ENCODE measurements at regions not wholly inside any gene's neighbourhood (a gene's known extent, or its start where the extent isn't known, plus 50 kb on each side); places are given as distances from the start of the nearest gene placed in this dataset.

DNA sequence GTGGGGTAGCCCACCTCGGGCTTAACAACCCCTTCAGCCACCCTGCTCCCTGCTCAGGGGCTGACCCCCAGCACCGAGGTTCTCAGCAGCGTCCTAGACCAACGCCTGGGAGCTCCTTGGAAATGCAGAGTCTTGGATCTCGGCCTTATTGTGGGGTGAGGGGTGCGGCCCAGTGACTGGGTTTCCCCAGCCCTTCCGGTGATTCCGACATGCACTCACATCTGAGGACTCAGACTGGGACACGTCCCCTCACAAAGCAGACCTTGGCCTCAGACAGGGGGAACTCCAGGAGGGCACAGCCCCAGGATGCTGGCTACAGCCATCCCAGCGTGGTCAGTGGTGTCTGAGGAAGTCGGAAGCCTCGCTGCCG lies 117.7 kb downstream of the RFLNA start:
- no peaks in the 10 kb centered on the region for H3K9me2 ChIP-seq (replicated peaks; ENCODE audit: insufficient read depth, low read length)
- DNase-seq, result no peak
- H3K27ac ChIP-seq (ENCODE audit: low read length), result no peak overlapping the region
- H3K27me3 ChIP-seq (replicated peaks; ENCODE audit: insufficient read depth, low read length), result no peaks in the 10 kb centered on the region
- no peak overlapping the region for H3K4me2 ChIP-seq (ENCODE audit: low read depth, low read length)
- H3K9me3 ChIP-seq (replicated peaks; ENCODE audit: insufficient read depth, low read length), result no peaks in the 10 kb centered on the region
- H3K9ac ChIP-seq (ENCODE audit: low read length), result no peak overlapping the region
- peaks cover 10% of the 10 kb centered on the region; the same call in 1 of the 2 replicates for H3K79me2 ChIP-seq (ENCODE audit: low read length)
- no peaks in the 10 kb centered on the region for H3F3A ChIP-seq (ENCODE audit: insufficient read depth, low read length)
- H2AFZ ChIP-seq (ENCODE audit: low read length), result no peak overlapping the region
- H3K4me3 ChIP-seq (ENCODE audit: low read length), result no peak overlapping the region
- H4K20me1 ChIP-seq (ENCODE audit: insufficient read depth, low read length), result no peaks in the 10 kb centered on the region
- H3K4me1 ChIP-seq (ENCODE audit: low read length), result no peaks in the 10 kb centered on the region
- no peaks in the 10 kb centered on the region for H3K36me3 ChIP-seq (replicated peaks; ENCODE audit: insufficient read depth, low read length)
- no peak for TF ChIP-seq EZH2phosphoT487 (IDR thresholded peaks at IDR 0.05; ENCODE audit: low read length)
- TF ChIP-seq, protein P1, sequence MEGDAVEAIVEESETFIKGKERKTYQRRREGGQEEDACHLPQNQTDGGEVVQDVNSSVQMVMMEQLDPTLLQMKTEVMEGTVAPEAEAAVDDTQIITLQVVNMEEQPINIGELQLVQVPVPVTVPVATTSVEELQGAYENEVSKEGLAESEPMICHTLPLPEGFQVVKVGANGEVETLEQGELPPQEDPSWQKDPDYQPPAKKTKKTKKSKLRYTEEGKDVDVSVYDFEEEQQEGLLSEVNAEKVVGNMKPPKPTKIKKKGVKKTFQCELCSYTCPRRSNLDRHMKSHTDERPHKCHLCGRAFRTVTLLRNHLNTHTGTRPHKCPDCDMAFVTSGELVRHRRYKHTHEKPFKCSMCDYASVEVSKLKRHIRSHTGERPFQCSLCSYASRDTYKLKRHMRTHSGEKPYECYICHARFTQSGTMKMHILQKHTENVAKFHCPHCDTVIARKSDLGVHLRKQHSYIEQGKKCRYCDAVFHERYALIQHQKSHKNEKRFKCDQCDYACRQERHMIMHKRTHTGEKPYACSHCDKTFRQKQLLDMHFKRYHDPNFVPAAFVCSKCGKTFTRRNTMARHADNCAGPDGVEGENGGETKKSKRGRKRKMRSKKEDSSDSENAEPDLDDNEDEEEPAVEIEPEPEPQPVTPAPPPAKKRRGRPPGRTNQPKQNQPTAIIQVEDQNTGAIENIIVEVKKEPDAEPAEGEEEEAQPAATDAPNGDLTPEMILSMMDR (IDR thresholded peaks at IDR 0.05; ENCODE audit: low read length), result no peak
- TF ChIP-seq EZH2 (optimal IDR thresholded peaks at IDR 0.05; ENCODE audit: low read depth, low read length), result no peak

DNA sequence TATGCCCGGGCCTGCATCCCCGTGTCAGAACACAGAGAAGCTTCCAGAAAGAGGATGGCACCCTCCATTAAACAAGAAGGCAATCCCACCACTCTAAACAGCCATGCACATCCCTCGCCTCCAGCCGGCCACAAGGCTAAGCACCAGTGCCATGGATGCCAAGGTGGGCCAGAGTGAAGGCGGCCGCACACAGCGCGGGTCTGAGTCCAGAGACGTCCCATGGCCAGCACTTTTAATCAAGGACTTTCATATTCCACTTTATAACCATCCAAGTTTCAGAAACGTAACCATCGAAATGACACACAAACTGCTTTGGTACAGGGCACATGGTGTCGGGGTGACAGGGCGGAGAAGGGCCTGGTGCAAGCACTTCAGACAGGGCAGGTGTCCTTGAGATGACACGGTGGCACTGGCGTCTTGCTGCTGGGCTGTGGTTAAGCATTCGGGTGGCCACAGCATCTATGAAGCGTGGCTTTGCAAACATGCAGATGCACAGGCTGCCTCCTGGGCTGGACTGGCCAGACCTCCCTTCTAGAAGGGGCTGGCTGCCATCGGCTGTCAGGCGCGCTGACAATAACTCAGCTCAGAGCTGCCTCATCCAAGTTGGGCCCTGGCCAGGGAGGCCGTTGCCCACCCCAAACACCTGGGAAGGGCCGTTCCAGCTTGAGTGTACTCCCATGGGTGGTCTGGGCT lies 117.2 kb downstream of the RFLNA start:
- Histone ChIP-seq H3K36me3 (replicated peaks; ENCODE audit: insufficient read depth, low read length) (no peaks in the 10 kb centered on the region), H4K20me1 (ENCODE audit: insufficient read depth, low read length) (no peaks in the 10 kb centered on the region), H3K9me3 (replicated peaks; ENCODE audit: insufficient read depth, low read length) (no peaks in the 10 kb centered on the region), H3K4me1 (ENCODE audit: low read length) (no peaks in the 10 kb centered on the region), H3K27me3 (replicated peaks; ENCODE audit: insufficient read depth, low read length) (no peaks in the 10 kb centered on the region), H3K9me2 (replicated peaks; ENCODE audit: insufficient read depth, low read length) (no peaks in the 10 kb centered on the region), H2AFZ (ENCODE audit: low read length) (no peak overlapping the region), H3K79me2 (ENCODE audit: low read length) (peaks cover 8% of the 10 kb centered on the region; the same call in 1 of the 2 replicates), H3K9ac (ENCODE audit: low read length) (no peak overlapping the region), H3F3A (ENCODE audit: insufficient read depth, low read length) (no peaks in the 10 kb centered on the region), H3K4me3 (ENCODE audit: low read length) (no peak overlapping the region), H3K4me2 (ENCODE audit: low read depth, low read length) (no peak overlapping the region), H3K27ac (ENCODE audit: low read length) (no peak overlapping the region)
- TF ChIP-seq EZH2phosphoT487 (IDR thresholded peaks at IDR 0.05; ENCODE audit: low read length), result no peak
- TF ChIP-seq, protein P1 (IDR thresholded peaks at IDR 0.05; ENCODE audit: low read length), result no peak
- TF ChIP-seq EZH2 (optimal IDR thresholded peaks at IDR 0.05; ENCODE audit: low read depth, low read length), result no peak
- no peak for DNase-seq

DNA sequence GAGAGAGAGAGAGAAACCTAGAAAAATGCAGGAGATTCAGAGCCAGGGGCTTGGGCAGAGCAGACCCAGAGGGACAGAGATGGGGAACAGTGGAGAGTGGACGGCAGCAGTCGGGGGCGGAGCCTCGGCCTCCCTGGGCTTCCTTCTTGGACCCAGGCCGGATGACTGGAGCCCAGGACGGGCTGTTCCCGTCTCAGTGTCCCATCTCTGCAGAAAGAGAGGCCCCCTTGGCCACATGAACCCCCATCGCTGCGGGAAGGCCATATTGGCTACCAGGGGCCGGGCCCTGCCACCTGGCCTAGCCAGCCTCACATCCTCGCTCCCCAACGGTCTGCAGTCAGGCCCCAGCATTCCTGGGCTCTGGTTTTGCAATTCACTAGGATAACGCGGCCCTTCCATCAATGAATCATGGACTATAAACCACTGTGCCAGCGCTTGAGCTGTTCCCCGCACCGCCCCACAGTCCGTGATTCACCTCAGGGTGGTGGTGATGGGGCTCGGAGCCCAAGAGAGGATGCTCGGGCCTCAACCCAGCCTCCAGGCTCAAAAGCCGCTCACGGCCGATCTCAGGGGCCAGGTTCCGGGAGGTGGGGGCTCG lies 116.5 kb downstream of the RFLNA start:
- Histone ChIP-seq H3K36me3 (replicated peaks; ENCODE audit: insufficient read depth, low read length) (no peaks in the 10 kb centered on the region), H3F3A (ENCODE audit: insufficient read depth, low read length) (no peaks in the 10 kb centered on the region), H3K9ac (ENCODE audit: low read length) (no peak overlapping the region), H3K4me3 (ENCODE audit: low read length) (no peak overlapping the region), H3K27me3 (replicated peaks; ENCODE audit: insufficient read depth, low read length) (no peaks in the 10 kb centered on the region), H3K79me2 (ENCODE audit: low read length) (peaks cover 10% of the 10 kb centered on the region; the same call in 1 of the 2 replicates), H3K9me3 (replicated peaks; ENCODE audit: insufficient read depth, low read length) (no peaks in the 10 kb centered on the region), H3K4me2 (ENCODE audit: low read depth, low read length) (no peak overlapping the region), H3K4me1 (ENCODE audit: low read length) (no peaks in the 10 kb centered on the region), H4K20me1 (ENCODE audit: insufficient read depth, low read length) (no peaks in the 10 kb centered on the region), H2AFZ (ENCODE audit: low read length) (no peak overlapping the region), H3K27ac (ENCODE audit: low read length) (no peak overlapping the region), H3K9me2 (replicated peaks; ENCODE audit: insufficient read depth, low read length) (no peaks in the 10 kb centered on the region)
- TF ChIP-seq, protein P1 (IDR thresholded peaks at IDR 0.05; ENCODE audit: low read length), result no peak
- no peak for TF ChIP-seq EZH2 (optimal IDR thresholded peaks at IDR 0.05; ENCODE audit: low read depth, low read length)
- no peak for DNase-seq
